Subcutaneous abdominal adipose tissue (tissue), 5 donors: ENCODE measurements at regions not wholly inside any gene's neighbourhood (a gene's known extent, or its start where the extent isn't known, plus 50 kb on each side); places are given as distances from the start of the nearest gene placed in this dataset.

Source experiments
- H3K27ac ChIP-seq: one replicate; pipeline ENCODE4 v1.7.0; 2013; ENCODE audit warnings: low read depth, mild to moderate bottlenecking, inconsistent platforms, low read length, moderate library complexity
- H3K27me3 ChIP-seq, 5 donors: one replicate each; pipeline ENCODE4 v1.7.0; 2013; ENCODE audit warnings: low read length in 5 of 5, inconsistent platforms in 1 of 5; ENCODE audit not compliant: control insufficient read depth in 5 of 5, insufficient read depth in 4 of 5
- H3K36me3 ChIP-seq, 5 donors: one replicate each; pipeline ENCODE4 v1.7.0; 2013; ENCODE audit warnings: low read length in 5 of 5; ENCODE audit not compliant: control insufficient read depth in 5 of 5, insufficient read depth in 5 of 5
- H3K4me1 ChIP-seq, 5 donors: one replicate each; pipeline ENCODE4 v1.7.0; 2013; ENCODE audit warnings: low read length in 5 of 5, mild to moderate bottlenecking in 3 of 5, moderate library complexity in 1 of 5; ENCODE audit not compliant: control insufficient read depth in 5 of 5, insufficient read depth in 5 of 5
- H3K4me3 ChIP-seq, 5 donors: one replicate each; pipeline ENCODE4 v1.7.0; 2013; ENCODE audit warnings: low read length in 5 of 5, low read depth in 1 of 5
- H3K9ac ChIP-seq, 5 donors: one replicate each; pipeline ENCODE4 v1.7.0; 2013; ENCODE audit warnings: low read length in 5 of 5, mild to moderate bottlenecking in 4 of 5, moderate library complexity in 3 of 5
- H3K9me3 ChIP-seq, 5 donors: one replicate each; pipeline ENCODE4 v1.7.0; 2013; ENCODE audit warnings: low read length in 5 of 5; ENCODE audit not compliant: control insufficient read depth in 5 of 5
- donor health status: healthy.
- donor health status: healthy.
- donor health status: healthy.
- donor health status: healthy.
- donor health status: healthy.

- Histone ChIP-seq H3K9me3 (no peaks in the 10 kb centered on the region), H3K4me1 (peaks cover 0 to 15% (median 3%) of the 10 kb centered on the region in 5 donors), H3K9ac (no peak overlapping the region), H3K4me3 (no peak overlapping the region), H3K27me3 (no peaks in the 10 kb centered on the region), H3K27ac (no peak overlapping the region), H3K36me3 (no peaks in the 10 kb centered on the region)
These were observed 172.6 kb upstream of the ZNF608 start for GRCh38 chr5:124919076-124919475.

GRCh38 chr5:124919747-124920525 lies 173.5 kb upstream of the ZNF608 start:
- Histone ChIP-seq H3K27ac (no peak overlapping the region), H3K4me1 (peaks cover 0 to 15% (median 3%) of the 10 kb centered on the region in 5 donors), H3K9ac (no peak overlapping the region), H3K36me3 (no peaks in the 10 kb centered on the region), H3K27me3 (no peaks in the 10 kb centered on the region), H3K4me3 (no peak overlapping the region), H3K9me3 (no peaks in the 10 kb centered on the region)

- H3K36me3 ChIP-seq, result no peaks in the 10 kb centered on the region
- no peak overlapping the region for H3K9ac ChIP-seq
- no peak overlapping the region for H3K4me3 ChIP-seq
- peaks cover 0 to 15% (median 3%) of the 10 kb centered on the region in 5 donors for H3K4me1 ChIP-seq
- no peaks in the 10 kb centered on the region for H3K9me3 ChIP-seq
- H3K27me3 ChIP-seq, result no peaks in the 10 kb centered on the region
- H3K27ac ChIP-seq, result no peak overlapping the region
These were observed 174.6 kb upstream of the ZNF608 start for GRCh38 chr5:124920909-124921666.

- H3K27me3 ChIP-seq, result no peaks in the 10 kb centered on the region
- H3K36me3 ChIP-seq, result no peaks in the 10 kb centered on the region
- peaks cover 0 to 15% (median 3%) of the 10 kb centered on the region in 5 donors for H3K4me1 ChIP-seq
- H3K9ac ChIP-seq, result no peak overlapping the region
- H3K4me3 ChIP-seq, result no peak overlapping the region
- H3K27ac ChIP-seq, result no peak overlapping the region
- H3K9me3 ChIP-seq, result no peaks in the 10 kb centered on the region
These were observed 175.3 kb upstream of the ZNF608 start for GRCh38 chr5:124921694-124922093.

GRCh38 chr5:124922255-124922975 lies 176.0 kb upstream of the ZNF608 start:
- no peaks in the 10 kb centered on the region for H3K36me3 ChIP-seq
- no peak overlapping the region for H3K9ac ChIP-seq
- H3K27ac ChIP-seq, result no peak overlapping the region
- H3K9me3 ChIP-seq, result no peaks in the 10 kb centered on the region
- H3K4me3 ChIP-seq, result no peak overlapping the region
- peaks cover 0 to 15% (median 3%) of the 10 kb centered on the region in 5 donors for H3K4me1 ChIP-seq
- H3K27me3 ChIP-seq, result no peaks in the 10 kb centered on the region

GRCh38 chr5:124923131-124923530 lies 176.7 kb upstream of the ZNF608 start:
- Histone ChIP-seq H3K27me3 (no peaks in the 10 kb centered on the region), H3K4me1 (peaks cover 0 to 15% (median 3%) of the 10 kb centered on the region in 5 donors), H3K36me3 (no peaks in the 10 kb centered on the region), H3K27ac (no peak overlapping the region), H3K9ac (no peak overlapping the region), H3K4me3 (no peak overlapping the region), H3K9me3 (no peaks in the 10 kb centered on the region)

GRCh38 chr5:124924729-124925128 lies 178.3 kb upstream of the ZNF608 start:
- no peaks in the 10 kb centered on the region for H3K27me3 ChIP-seq
- peaks cover 0 to 15% (median 0%) of the 10 kb centered on the region in 5 donors for H3K4me1 ChIP-seq
- H3K4me3 ChIP-seq, result no peak overlapping the region
- no peak overlapping the region for H3K9ac ChIP-seq
- H3K36me3 ChIP-seq, result no peaks in the 10 kb centered on the region
- no peaks in the 10 kb centered on the region for H3K9me3 ChIP-seq
- H3K27ac ChIP-seq, result no peak overlapping the region

- no peak overlapping the region for H3K9ac ChIP-seq
- H3K9me3 ChIP-seq, result no peaks in the 10 kb centered on the region
- no peaks in the 10 kb centered on the region for H3K27me3 ChIP-seq
- H3K36me3 ChIP-seq, result no peaks in the 10 kb centered on the region
- H3K4me1 ChIP-seq, result peaks cover 0 to 12% (median 0%) of the 10 kb centered on the region in 5 donors
- no peak overlapping the region for H3K27ac ChIP-seq
- H3K4me3 ChIP-seq, result no peak overlapping the region
These were observed 181.3 kb upstream of the ZNF608 start for GRCh38 chr5:124927735-124928134.

GRCh38 chr5:124929000-124929399 lies 182.6 kb upstream of the ZNF608 start:
- no peaks in the 10 kb centered on the region for H3K9me3 ChIP-seq
- no peak overlapping the region for H3K4me3 ChIP-seq
- H3K4me1 ChIP-seq, result no peaks in the 10 kb centered on the region
- H3K9ac ChIP-seq, result no peak overlapping the region
- H3K36me3 ChIP-seq, result no peaks in the 10 kb centered on the region
- no peaks in the 10 kb centered on the region for H3K27me3 ChIP-seq
- H3K27ac ChIP-seq, result no peak overlapping the region
